ENCODE measurements at regions not wholly inside any gene's neighbourhood (a gene's known extent, or its start where the extent isn't known, plus 50 kb on each side); places are given as distances from the start of the nearest gene placed in this dataset.
A peak's percentile ranks its signal among the peaks of the same experiment; 100 is the strongest.
"Not testable (repeated sequence)": the region's sequence is repeated elsewhere in the genome, so short reads cannot be mapped to it uniquely, and the experiment has no call there.

DNA sequence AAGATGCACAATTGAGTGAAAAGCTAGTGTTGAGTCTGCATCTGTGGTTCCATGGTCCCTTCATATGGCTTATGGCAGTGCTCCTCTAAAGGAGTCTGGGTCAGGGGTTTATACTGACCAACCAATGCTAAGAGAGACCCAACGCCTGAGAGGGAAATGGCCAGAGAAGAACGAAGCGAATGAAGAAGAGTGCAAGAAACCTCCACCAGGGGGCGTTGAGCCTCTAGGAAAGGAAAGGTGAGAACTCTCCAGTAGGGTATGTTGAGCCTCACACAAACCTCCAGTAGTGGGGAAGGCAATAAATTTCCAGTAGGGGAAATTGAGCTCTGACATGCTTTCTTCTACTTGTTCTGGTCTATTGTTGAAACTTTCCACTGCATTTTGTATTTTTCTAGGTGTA is 470.6 kb downstream of the PRDM9 start:
- no peak for DNase-seq (ENCODE audit: low spot score)

DNA sequence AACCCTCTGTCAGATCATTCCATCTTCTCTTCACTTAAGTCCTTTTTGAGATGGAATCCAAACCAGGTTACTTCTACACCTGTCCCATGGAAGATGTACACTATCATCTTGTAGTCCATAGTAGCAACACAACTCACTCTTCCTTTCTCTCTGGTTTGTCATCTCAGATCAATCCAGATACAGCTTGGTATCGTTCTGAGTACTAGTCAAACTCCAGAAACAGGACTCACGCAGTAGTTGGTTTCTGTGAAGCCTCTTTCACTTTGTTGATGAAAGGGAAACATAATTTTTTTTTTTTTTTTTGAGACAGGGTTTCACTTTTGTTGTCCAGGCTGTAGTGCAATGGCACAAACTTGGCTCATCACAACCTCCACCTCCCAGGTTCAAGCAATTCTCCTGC is 484.0 kb downstream of the PRDM9 start:
- no peak for DNase-seq (ENCODE audit: low spot score)

DNA sequence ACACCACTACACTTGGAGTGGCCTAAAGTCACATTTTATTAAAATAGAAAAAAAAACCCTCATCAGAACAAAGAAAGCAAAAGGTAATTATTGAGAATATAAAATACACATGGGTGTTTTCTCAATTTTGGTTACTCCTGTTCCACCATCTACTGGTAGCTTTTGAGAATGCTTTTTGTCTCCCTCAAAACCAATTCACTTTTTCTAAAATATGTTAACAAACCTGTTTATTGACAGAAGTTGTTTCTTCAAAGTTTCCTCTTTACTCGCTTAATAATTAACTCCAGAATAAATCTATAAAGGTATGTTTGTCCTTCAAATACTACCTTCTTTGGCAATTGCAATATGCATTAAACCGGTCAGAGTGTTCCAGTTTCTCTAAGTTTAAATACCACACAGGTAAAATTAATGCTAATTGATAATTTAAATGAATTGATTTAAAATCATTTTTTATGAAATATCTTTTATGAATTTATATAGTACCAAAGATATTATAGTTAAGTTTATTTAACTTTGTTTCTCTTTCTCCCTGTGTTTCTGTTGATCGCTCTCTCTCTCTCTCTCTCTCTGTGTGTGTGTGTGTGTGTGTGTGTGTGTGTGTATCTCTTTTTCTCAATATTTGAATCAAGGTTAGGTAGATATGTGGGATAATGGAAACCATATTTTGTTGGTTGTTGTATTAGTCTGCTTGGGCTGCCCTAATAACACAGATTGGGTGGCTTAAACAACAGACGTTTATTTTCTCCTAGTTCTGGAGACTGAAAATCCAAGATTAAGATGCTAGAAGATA is 487.4 kb downstream of the PRDM9 start:
- DNase-seq (ENCODE audit: low spot score), result no peak

- no peak for DNase-seq (ENCODE audit: low spot score)
These were observed 489.1 kb downstream of the PRDM9 start for GRCh38 chr5:23996525-23996924.

DNA sequence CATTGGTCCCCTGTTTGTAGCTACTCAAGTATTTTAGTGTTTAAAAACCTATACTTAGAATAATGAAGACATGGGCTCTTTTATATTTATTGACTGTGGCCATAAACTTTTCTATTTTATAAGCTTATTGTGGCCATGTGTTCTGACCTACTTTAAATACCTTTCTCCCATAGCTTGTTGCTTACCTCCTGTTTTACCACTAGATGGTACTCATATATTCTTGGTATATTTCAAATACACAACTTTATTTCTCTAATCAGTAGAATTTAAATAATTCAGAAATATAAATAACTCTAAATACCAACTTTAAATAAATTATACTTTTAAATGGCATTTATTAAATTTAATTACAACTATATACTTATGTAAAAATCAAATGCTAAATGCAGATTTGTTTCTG is 498.0 kb downstream of the PRDM9 start:
- no peak for DNase-seq (ENCODE audit: low spot score)

DNA sequence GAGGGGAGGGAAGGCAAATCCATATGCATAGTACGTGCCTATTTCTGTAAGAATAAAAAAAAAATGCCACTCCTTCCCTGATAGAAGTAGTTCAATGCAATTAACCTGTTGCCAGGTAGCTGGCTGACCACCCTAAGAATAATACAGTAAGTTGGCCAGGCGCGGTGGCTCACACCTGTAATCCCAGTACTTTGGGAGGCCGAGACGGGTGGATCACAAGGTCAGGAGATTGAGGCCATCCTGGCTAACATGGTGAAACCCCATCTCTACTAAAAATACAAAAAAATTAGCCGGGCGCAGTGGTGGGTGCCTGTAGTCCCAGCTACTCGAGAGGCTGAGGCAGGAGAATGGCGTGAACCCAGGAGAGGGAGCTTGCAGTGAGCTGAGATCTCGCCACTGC is 510.3 kb downstream of the PRDM9 start:
- DNase-seq (ENCODE audit: low spot score), result not testable (repeated sequence)

- DNase-seq (ENCODE audit: low spot score), result no peak
These were observed 518.9 kb downstream of the PRDM9 start for GRCh38 chr5:24026288-24026687.

DNA sequence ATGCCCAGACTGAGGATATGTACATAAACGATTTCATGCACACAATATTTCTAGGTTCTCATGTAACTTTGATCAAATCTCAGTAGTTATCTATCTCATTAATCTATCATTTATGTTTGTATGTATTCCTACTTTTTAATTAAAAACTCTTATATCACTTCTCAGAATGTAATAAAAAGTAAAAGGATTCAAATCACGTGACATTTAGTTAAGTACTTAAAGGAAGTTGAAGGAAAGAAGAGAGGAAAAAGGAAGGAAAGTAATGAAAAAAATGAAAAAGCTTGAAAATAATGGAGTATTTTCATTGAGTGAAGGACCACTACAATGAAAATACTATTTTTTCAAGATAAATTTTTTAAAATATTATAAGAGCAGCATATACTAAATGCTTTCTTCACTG is 535.3 kb downstream of the PRDM9 start:
- DNase-seq (ENCODE audit: low spot score), result no peak

DNA sequence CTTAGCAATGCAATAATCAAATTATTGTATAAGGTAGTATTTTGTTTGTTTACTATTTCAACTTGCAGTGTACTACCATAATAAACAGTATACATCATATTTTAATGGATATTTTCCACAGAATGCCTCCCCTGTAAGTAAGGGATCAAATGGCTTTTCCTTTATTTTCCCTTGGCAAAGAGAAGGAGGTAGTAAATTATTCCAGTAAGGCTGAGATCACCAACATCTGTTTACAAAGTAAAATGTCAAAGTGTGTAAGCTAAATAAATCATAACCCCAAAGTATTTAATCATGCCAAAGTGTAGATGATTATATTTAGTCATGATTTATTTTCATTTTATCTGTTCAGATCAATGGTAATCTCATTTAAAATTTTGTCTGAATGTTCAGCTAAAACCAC is 537.6 kb downstream of the PRDM9 start:
- no peak for DNase-seq (ENCODE audit: low spot score)

DNA sequence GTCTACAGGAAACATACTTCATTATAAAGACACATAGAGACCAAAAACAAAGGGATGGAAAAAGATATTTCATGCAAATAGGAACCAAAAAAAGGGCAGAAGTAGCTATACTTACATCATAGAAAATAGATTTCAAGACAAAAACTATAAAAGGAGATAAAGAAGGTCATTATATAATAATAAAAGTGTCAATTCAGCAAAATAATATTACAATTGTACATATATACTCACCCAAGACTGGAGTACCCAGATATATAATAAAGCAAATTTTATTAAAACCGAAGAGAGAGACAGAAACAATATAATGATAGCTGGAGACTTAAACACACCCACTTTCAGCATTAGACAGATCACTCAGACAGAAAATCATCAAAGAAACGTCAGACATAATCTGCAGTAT is 546.3 kb downstream of the PRDM9 start:
- DNase-seq (ENCODE audit: low spot score), result no peak

GRCh38 chr5:24059006-24059405 is 551.6 kb downstream of the PRDM9 start:
- DNase-seq (ENCODE audit: low spot score), result no peak

DNA sequence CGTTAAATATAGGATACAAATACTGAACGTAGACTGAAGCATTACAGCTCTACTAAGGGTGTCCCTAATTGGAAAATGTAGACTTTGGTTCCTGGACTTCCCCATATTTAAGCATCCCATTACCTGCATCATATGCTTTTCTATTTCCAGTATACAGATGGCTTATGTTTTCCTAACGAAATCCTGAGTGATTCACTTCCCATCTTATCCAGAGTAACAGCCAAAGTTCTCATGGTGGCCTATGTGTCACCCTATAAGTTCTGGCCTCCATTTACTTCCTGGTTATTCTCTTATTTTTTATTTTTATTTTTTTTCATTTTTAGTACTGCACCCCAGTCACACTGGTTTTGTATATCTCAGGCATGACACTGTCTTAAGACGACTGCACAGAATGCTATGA is 552.3 kb downstream of the PRDM9 start:
- DNase-seq (ENCODE audit: low spot score), result no peak

- DNase-seq (ENCODE audit: low spot score), result no peak
These were observed 558.4 kb downstream of the PRDM9 start for GRCh38 chr5:24065779-24066178.

GRCh38 chr5:24067208-24067607 is 559.8 kb downstream of the PRDM9 start:
- no peak for DNase-seq (ENCODE audit: low spot score)

- DNase-seq (ENCODE audit: low spot score), result no peak
These were observed 561.1 kb downstream of the PRDM9 start for GRCh38 chr5:24068524-24068923.

DNA sequence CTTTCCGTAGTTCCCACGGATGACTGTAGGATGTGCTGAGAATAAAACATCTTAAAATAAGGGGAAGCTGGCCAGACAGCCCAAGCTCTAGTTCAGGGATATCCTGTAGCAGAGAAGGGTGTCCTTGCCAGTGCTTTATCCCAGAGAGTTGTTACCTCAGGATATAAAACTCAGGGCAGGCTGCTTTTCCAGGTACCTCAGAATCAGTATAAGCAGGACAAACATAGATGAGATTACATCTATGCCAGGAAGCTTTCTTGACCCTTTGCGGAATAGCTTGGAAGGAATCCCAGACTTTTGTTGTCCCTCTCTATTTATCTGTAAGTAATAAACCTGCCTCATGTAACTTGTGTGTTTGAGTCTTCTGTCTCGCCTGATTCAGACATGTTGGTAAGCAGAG is 565.7 kb downstream of the PRDM9 start:
- DNase-seq (ENCODE audit: low spot score), result no peak

GRCh38 chr5:24080046-24080445 is 564.7 kb downstream of the CDH10 start:
- no peak for DNase-seq (ENCODE audit: low spot score)

DNA sequence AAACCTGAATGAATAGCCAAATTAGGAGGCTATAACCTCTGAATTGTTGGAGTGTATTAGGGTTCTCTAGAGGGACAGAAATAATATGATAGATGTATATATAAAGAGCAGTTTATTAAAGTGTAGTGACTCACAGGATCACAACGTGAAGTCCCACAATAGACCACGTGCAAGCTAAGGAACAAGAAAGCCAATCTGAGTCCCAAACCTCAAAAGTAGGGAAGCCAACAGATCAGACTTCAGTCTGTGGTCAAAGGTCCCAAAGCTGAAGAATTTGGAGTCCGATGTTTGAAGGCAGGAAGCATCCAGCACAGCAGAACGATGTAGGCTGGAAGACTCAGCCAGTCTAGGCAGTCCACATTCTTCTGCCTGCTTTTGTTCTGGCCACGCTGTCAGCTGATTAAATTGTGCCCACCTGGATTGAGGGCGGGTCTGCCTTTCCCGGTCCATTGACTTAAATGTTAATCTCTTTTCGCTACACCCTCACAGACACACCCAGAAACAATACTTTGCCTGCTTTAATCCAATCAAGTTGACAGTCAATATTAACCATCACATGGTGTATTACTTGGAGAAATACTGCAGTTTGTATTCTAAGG is 550.6 kb downstream of the CDH10 start:
- DNase-seq (ENCODE audit: low spot score), result no peak

DNA sequence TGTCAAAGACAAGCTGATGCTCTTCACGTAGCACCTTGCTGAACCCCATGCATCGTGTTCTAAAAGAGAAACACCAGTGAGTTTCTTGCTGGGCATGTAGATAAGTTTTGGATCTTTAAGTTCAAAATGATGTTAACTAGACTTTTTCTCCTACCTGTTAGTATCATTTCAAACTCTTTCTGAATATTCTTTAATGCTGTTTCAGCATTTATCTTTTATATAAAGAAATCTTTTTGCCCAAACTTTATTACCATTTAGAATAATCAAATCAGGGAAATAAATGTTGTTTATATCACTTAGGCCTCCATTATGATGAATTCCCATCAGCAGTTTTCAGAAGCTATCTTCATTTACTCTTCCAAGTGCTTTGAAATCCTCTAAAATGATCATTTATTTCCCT is 542.8 kb downstream of the CDH10 start:
- no peak for DNase-seq (ENCODE audit: low spot score)

DNA sequence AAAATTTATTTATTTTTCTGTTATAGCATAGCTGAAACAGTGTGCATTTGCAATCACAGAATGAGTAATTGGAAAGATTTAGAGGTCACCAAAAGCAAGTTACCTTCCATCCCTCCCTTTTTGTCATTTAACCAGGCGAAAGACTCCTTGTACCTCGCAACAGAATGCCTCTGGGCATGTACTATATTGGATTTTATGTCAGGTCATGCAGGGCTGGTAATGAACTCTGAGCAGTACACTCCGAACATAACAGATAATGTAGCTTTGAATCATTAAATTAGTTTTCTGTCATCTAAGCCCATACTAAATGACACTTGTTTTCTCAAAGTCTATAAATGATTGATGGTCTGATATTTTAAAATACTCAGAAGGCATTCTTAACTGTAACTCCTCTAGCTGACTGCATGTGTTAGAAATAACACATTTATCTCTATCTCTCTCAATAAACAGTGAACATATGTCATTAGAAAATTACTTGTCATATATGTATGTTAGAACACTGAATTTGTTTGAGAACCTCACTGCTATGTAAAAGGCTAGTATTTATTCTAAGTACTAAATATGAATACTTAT is 541.2 kb downstream of the CDH10 start:
- DNase-seq (ENCODE audit: low spot score), result no peak

GRCh38 chr5:24110004-24110615 is 534.7 kb downstream of the CDH10 start:
- DNase-seq (ENCODE audit: low spot score), result peak; percentile 6

DNA sequence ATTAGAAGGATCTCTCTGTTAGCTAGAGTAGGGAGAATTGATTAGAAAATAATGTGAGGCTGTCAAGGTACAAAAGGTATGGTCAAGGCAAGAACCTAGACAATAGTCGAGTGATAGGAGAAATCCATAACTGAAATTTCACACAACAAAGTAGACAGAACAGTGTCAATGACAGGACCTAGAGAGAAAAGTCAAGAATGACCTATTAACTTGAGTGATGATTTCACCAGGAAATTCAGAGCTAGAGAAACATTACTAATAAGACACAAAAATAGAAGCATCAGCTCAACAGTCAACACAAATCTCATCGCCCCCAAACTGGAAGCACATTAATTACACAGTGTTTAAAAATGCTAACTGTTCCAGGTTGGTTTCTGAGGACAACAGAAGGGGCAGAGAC is 532.4 kb downstream of the CDH10 start:
- no peak for DNase-seq (ENCODE audit: low spot score)

- no peak for DNase-seq (ENCODE audit: low spot score)
These were observed 526.4 kb downstream of the CDH10 start for GRCh38 chr5:24118351-24118750.
